ENCODE measurements at regions not wholly inside any gene's neighbourhood (a gene's known extent, or its start where the extent isn't known, plus 50 kb on each side); places are given as distances from the start of the nearest gene placed in this dataset.

GRCh38 chr7:19455623-19456022 lies 253.2 kb downstream of the POLR1F start:
- TF ChIP-seq CTCF (IDR thresholded peaks at IDR 0.05) (no peak), EP300 (IDR thresholded peaks at IDR 0.05) (no peak)

All from gastroesophageal sphincter (tissue), 3 donors.